OCI-LY1 (cell line): ENCODE measurements at regions not wholly inside any gene's neighbourhood (a gene's known extent, or its start where the extent isn't known, plus 50 kb on each side); places are given as distances from the start of the nearest gene placed in this dataset.

Source experiments
- CTCF ChIP-seq: fragments of 200-600 bp; sonication (generic), shearing (Covaris generic); IDR thresholded peaks from 2 replicates; pipeline ENCODE4 v1.5.1; 2017; ENCODE audit warnings: mild to moderate bottlenecking, antibody characterized with exemption, low read length, moderate library complexity, mixed read lengths
- EZH2 ChIP-seq: fragments of 200-600 bp; sonication (generic), shearing (Covaris generic); IDR thresholded peaks from 2 replicates; pipeline ENCODE4 v1.8.0; 2017; ENCODE audit warnings: borderline replicate concordance, mixed run types, mild to moderate bottlenecking, antibody characterized with exemption, low read length, moderate library complexity, mixed read lengths

DNA sequence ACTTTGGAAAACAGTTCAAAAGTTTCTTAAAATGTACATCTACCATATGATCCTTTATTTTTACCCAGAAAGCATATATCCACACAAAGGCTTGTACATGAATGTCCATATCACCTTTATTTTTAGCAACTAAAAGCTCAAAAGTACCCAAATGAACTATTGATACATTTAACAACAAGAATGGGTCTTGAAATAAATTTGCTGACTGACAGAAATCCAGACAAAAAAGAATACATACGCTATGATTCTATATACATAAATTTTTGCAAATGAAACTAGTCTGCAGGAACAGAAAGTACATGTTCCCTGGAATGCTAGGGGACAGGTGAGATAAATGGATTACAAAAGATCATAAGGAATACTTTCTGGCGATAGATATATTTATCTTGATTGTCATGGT is 96.3 kb upstream of the KYNU start:
- no peak for TF ChIP-seq CTCF
- TF ChIP-seq EZH2, result no peak
